Astrocyte (in vitro differentiated cells and primary cell): ENCODE measurements at regions not wholly inside any gene's neighbourhood (a gene's known extent, or its start where the extent isn't known, plus 50 kb on each side); places are given as distances from the start of the nearest gene placed in this dataset.

ENCODE experiments used
- CTCF ChIP-seq: IDR thresholded peaks from 2 replicates; pipeline ENCODE4 v1.5.1; 2011; ENCODE audit warnings: low read depth, mild to moderate bottlenecking, inconsistent platforms, low read length, moderate library complexity; ENCODE audit not compliant: insufficient read depth
- EZH2 ChIP-seq: IDR thresholded peaks from 2 replicates; pipeline ENCODE4 v1.6.1; 2012; ENCODE audit warnings: mild to moderate bottlenecking, low read length, inconsistent platforms; ENCODE audit not compliant: insufficient read depth

GRCh38 chr13:44035400-44035799 is 155.7 kb downstream of the LACC1 start:
- no peak for TF ChIP-seq CTCF
- no peak for TF ChIP-seq EZH2
